ENCODE measurements at regions not wholly inside any gene's neighbourhood (a gene's known extent, or its start where the extent isn't known, plus 50 kb on each side); places are given as distances from the start of the nearest gene placed in this dataset.
"Not testable (repeated sequence)": the region's sequence is repeated elsewhere in the genome, so short reads cannot be mapped to it uniquely, and the experiment has no call there.

- DNase-seq: peak; percentile 17
- in situ Hi-C loops (cut with HindIII; ENCODE audit: low pct_ligation_motif_present, low pct_unique_long_range_greater_than_20kb, low sequenced_read_pairs): no loop called here
Observed at GRCh38 chr14:41549821-41550607, 56.7 kb upstream of the LRFN5 start.

GRCh38 chr14:41549282-41549681, 57.4 kb upstream of the LRFN5 start:
- no peak for DNase-seq
- in situ Hi-C loops (cut with HindIII; ENCODE audit: low pct_ligation_motif_present, low pct_unique_long_range_greater_than_20kb, low sequenced_read_pairs): no loop called here

- no peak for DNase-seq
- in situ Hi-C loops (cut with HindIII; ENCODE audit: low pct_ligation_motif_present, low pct_unique_long_range_greater_than_20kb, low sequenced_read_pairs): no loop called here
Observed at GRCh38 chr14:41548666-41549065, 58.0 kb upstream of the LRFN5 start.

GRCh38 chr14:41541333-41541732, 65.3 kb upstream of the LRFN5 start:
- no peak for DNase-seq
- in situ Hi-C loops (cut with HindIII; ENCODE audit: low pct_ligation_motif_present, low pct_unique_long_range_greater_than_20kb, low sequenced_read_pairs): no loop called here

GRCh38 chr14:41532255-41532654, 74.4 kb upstream of the LRFN5 start:
- no peak for DNase-seq
- in situ Hi-C loops (cut with HindIII; ENCODE audit: low pct_ligation_motif_present, low pct_unique_long_range_greater_than_20kb, low sequenced_read_pairs): no loop called here

- in situ Hi-C loops (cut with HindIII; ENCODE audit: low pct_ligation_motif_present, low pct_unique_long_range_greater_than_20kb, low sequenced_read_pairs): no loop called here
- no peak for DNase-seq
Observed at GRCh38 chr14:41521891-41522290, 84.8 kb upstream of the LRFN5 start.

- in situ Hi-C loops (cut with HindIII; ENCODE audit: low pct_ligation_motif_present, low pct_unique_long_range_greater_than_20kb, low sequenced_read_pairs); DNase-seq: not testable (repeated sequence)
Observed at GRCh38 chr14:41518030-41518429, 88.6 kb upstream of the LRFN5 start.

GRCh38 chr14:41506552-41506951, 100.1 kb upstream of the LRFN5 start:
- in situ Hi-C loops (cut with HindIII; ENCODE audit: low pct_ligation_motif_present, low pct_unique_long_range_greater_than_20kb, low sequenced_read_pairs): no loop called here
- no peak for DNase-seq

- in situ Hi-C loops (cut with HindIII; ENCODE audit: low pct_ligation_motif_present, low pct_unique_long_range_greater_than_20kb, low sequenced_read_pairs): no loop called here
- no peak for DNase-seq
Observed at GRCh38 chr14:41505491-41505890, 101.2 kb upstream of the LRFN5 start.

GRCh38 chr14:41498959-41499358, 107.7 kb upstream of the LRFN5 start:
- in situ Hi-C loops (cut with HindIII; ENCODE audit: low pct_ligation_motif_present, low pct_unique_long_range_greater_than_20kb, low sequenced_read_pairs): no loop called here
- no peak for DNase-seq

GRCh38 chr14:41490323-41490722, 116.4 kb upstream of the LRFN5 start:
- no peak for DNase-seq
- in situ Hi-C loops (cut with HindIII; ENCODE audit: low pct_ligation_motif_present, low pct_unique_long_range_greater_than_20kb, low sequenced_read_pairs): no loop called here

- in situ Hi-C loops (cut with HindIII; ENCODE audit: low pct_ligation_motif_present, low pct_unique_long_range_greater_than_20kb, low sequenced_read_pairs): no loop called here
- DNase-seq: no peak
Observed at GRCh38 chr14:41489315-41489972, 117.2 kb upstream of the LRFN5 start.

GRCh38 chr14:41488401-41488800, 118.3 kb upstream of the LRFN5 start:
- in situ Hi-C loops (cut with HindIII; ENCODE audit: low pct_ligation_motif_present, low pct_unique_long_range_greater_than_20kb, low sequenced_read_pairs): no loop called here
- DNase-seq: no peak

GRCh38 chr14:41482861-41483260, 123.8 kb upstream of the LRFN5 start:
- in situ Hi-C loops (cut with HindIII; ENCODE audit: low pct_ligation_motif_present, low pct_unique_long_range_greater_than_20kb, low sequenced_read_pairs): no loop called here
- no peak for DNase-seq

GRCh38 chr14:41476526-41476925, 130.2 kb upstream of the LRFN5 start:
- DNase-seq: peak; percentile 42
- in situ Hi-C loops (cut with HindIII; ENCODE audit: low pct_ligation_motif_present, low pct_unique_long_range_greater_than_20kb, low sequenced_read_pairs): no loop called here

GRCh38 chr14:41461380-41461779, 145.3 kb upstream of the LRFN5 start:
- in situ Hi-C loops (cut with HindIII; ENCODE audit: low pct_ligation_motif_present, low pct_unique_long_range_greater_than_20kb, low sequenced_read_pairs): no loop called here
- DNase-seq: no peak

- in situ Hi-C loops (cut with HindIII; ENCODE audit: low pct_ligation_motif_present, low pct_unique_long_range_greater_than_20kb, low sequenced_read_pairs): no loop called here
- no peak for DNase-seq
Observed at GRCh38 chr14:41457393-41457792, 149.3 kb upstream of the LRFN5 start.

GRCh38 chr14:41449066-41449465, 157.6 kb upstream of the LRFN5 start:
- no peak for DNase-seq
- in situ Hi-C loops (cut with HindIII; ENCODE audit: low pct_ligation_motif_present, low pct_unique_long_range_greater_than_20kb, low sequenced_read_pairs): no loop called here

GRCh38 chr14:41446008-41446407, 160.7 kb upstream of the LRFN5 start:
- in situ Hi-C loops (cut with HindIII; ENCODE audit: low pct_ligation_motif_present, low pct_unique_long_range_greater_than_20kb, low sequenced_read_pairs): no loop called here
- DNase-seq: no peak

- no peak for DNase-seq
- in situ Hi-C loops (cut with HindIII; ENCODE audit: low pct_ligation_motif_present, low pct_unique_long_range_greater_than_20kb, low sequenced_read_pairs): no loop called here
Observed at GRCh38 chr14:41423503-41423902, 183.2 kb upstream of the LRFN5 start.

All from ACHN (cell line).